ENCODE measurements at regions not wholly inside any gene's neighbourhood (a gene's known extent, or its start where the extent isn't known, plus 50 kb on each side); places are given as distances from the start of the nearest gene placed in this dataset.
"Not testable (repeated sequence)": the region's sequence is repeated elsewhere in the genome, so short reads cannot be mapped to it uniquely, and the experiment has no call there.

- not testable (repeated sequence) for DNase-seq (ENCODE audit: low spot score)
These were observed 73.8 kb upstream of the FANCC start for GRCh38 chr9:95391271-95391670.

GRCh38 chr9:95389373-95389772, 71.9 kb upstream of the FANCC start:
- no peak for DNase-seq (ENCODE audit: low spot score)

- DNase-seq (ENCODE audit: low spot score) = no peak
These were observed 69.3 kb upstream of the FANCC start for GRCh38 chr9:95386843-95387242.

GRCh38 chr9:95385521-95385920, 68.0 kb upstream of the FANCC start:
- no peak for DNase-seq (ENCODE audit: low spot score)

GRCh38 chr9:95383845-95384244, 66.3 kb upstream of the FANCC start:
- DNase-seq (ENCODE audit: low spot score) = no peak

- DNase-seq (ENCODE audit: low spot score) = no peak
These were observed 65.7 kb upstream of the FANCC start for GRCh38 chr9:95383185-95383676.

GRCh38 chr9:95382433-95382832, 64.9 kb upstream of the FANCC start:
- no peak for DNase-seq (ENCODE audit: low spot score)

GRCh38 chr9:95381221-95381620, 63.7 kb upstream of the FANCC start:
- no peak for DNase-seq (ENCODE audit: low spot score)

- peak; percentile 2 for DNase-seq (ENCODE audit: low spot score)
These were observed 62.1 kb upstream of the FANCC start for GRCh38 chr9:95379630-95380029.

GRCh38 chr9:95373782-95374487, 56.4 kb upstream of the FANCC start:
- no peak for DNase-seq (ENCODE audit: low spot score)

- no peak for DNase-seq (ENCODE audit: low spot score)
These were observed 55.7 kb upstream of the FANCC start for GRCh38 chr9:95373069-95373681.

GRCh38 chr9:95370064-95370463, 52.6 kb upstream of the FANCC start:
- no peak for DNase-seq (ENCODE audit: low spot score)

- no peak for DNase-seq (ENCODE audit: low spot score)
These were observed 51.1 kb upstream of the FANCC start for GRCh38 chr9:95368377-95369160.
